CD4-positive, alpha-beta T cell (primary cell): ENCODE measurements at regions not wholly inside any gene's neighbourhood (a gene's known extent, or its start where the extent isn't known, plus 50 kb on each side); places are given as distances from the start of the nearest gene placed in this dataset.

Experiments
- ATAC-seq: fragments of 200-7000 bp; cut with Tn5 transposase; one replicate; pipeline ENCODE4 v1.10.0; 2022; ENCODE audit warnings: mild to moderate bottlenecking; ENCODE audit not compliant: poor library complexity
- CTCF ChIA-PET: fragments of 350-600 bp; sonication (Branson Sonifier 250); formaldehyde crosslinking; loops from one replicate; lab custom pipeline; 2021; ENCODE audit warnings: antibody characterized with exemption, inconsistent platforms; lab: Charles Lee
- POLR2A ChIA-PET: fragments of 350-600 bp; sonication (Branson Sonifier 250); formaldehyde crosslinking; loops from one replicate; lab custom pipeline; 2021; ENCODE audit warnings: antibody characterized with exemption, inconsistent platforms; lab: Charles Lee
- DNase-seq, 14 experiments: peaks; one replicate each; pipeline ENCODE4 v3.0.0-alpha.2; 2013 to 2020; ENCODE audit warnings: mixed read lengths in 2 of 14
- H3K27ac ChIP-seq, 2 donors: one replicate each; pipeline versions ENCODE4 v1.5.1 to v1.7.0; 2013; ENCODE audit warnings: low read length in 2 of 2, low read depth in 1 of 2, mild to moderate bottlenecking in 1 of 2
- H3K27me3 ChIP-seq, 2 experiments: 1 replicate in 1 of 2; 2 replicates in 1 of 2; pipeline versions ENCODE4 v1.6.1 to v1.7.0; 2013; ENCODE audit warnings: low read length in 2 of 2, control low read depth in 1 of 2, mild to moderate bottlenecking in 1 of 2, moderate library complexity in 1 of 2; ENCODE audit not compliant: insufficient read depth in 2 of 2, control insufficient read depth in 1 of 2
- H3K36me3 ChIP-seq: one replicate; pipeline ENCODE4 v1.6.1; 2013; ENCODE audit warnings: low read length, control low read depth; ENCODE audit not compliant: insufficient read depth
- H3K4me1 ChIP-seq: one replicate; pipeline ENCODE4 v1.6.1; 2013; ENCODE audit warnings: low read length, control low read depth; ENCODE audit not compliant: insufficient read depth
- H3K4me3 ChIP-seq: one replicate; pipeline ENCODE4 v1.5.1; 2013; ENCODE audit warnings: mild to moderate bottlenecking, low read length, moderate library complexity
- H3K9me3 ChIP-seq, 2 experiments: 1 replicate in 1 of 2; 2 replicates in 1 of 2; pipeline versions ENCODE4 v1.6.1 to v1.7.0; 2013; ENCODE audit warnings: low read length in 2 of 2, mild to moderate bottlenecking in 2 of 2, control low read depth in 1 of 2, moderate library complexity in 1 of 2; ENCODE audit not compliant: control insufficient read depth in 1 of 2, insufficient read depth in 1 of 2
- H3K27ac Mint-ChIP-seq: one replicate; pipeline ENCODE4 v1.8.0; 2020; ENCODE audit warnings: mixed read lengths
- H3K27me3 Mint-ChIP-seq: one replicate; pipeline ENCODE4 v1.8.0; 2021; ENCODE audit warnings: mixed read lengths
- H3K36me3 Mint-ChIP-seq: one replicate; pipeline ENCODE4 v1.8.0; 2021; ENCODE audit warnings: low read depth, mixed read lengths
- H3K4me1 Mint-ChIP-seq: one replicate; pipeline ENCODE4 v1.8.0; 2021; ENCODE audit warnings: low read depth, mixed read lengths
- H3K4me3 Mint-ChIP-seq: one replicate; pipeline ENCODE4 v1.8.0; 2020; ENCODE audit warnings: mild to moderate bottlenecking, mixed read lengths
- H3K9me3 Mint-ChIP-seq: one replicate; pipeline ENCODE4 v1.8.0; 2020; ENCODE audit warnings: mixed read lengths
- CTCF ChIP-seq: fragments of 200-600 bp; IDR thresholded peaks from one replicate; pipeline ENCODE4 v1.8.0; 2022; ENCODE audit warnings: antibody characterized with exemption, mild to moderate bottlenecking
- intact Hi-C, 2 experiments: fragments of 100-400 bp; cut with DNase I in 1 of 2; cut with micrococcal nuclease in 1 of 2; formaldehyde crosslinking; loops; one replicate each; pipeline versions ENCODE4 v1.15.1 to v1.9.0; 2023 to 2025; cut with DNase I, micrococcal nuclease

- Mint-ChIP-seq H3K27me3 (peaks cover 32% of the 10 kb centered on the region), H3K9me3 (no peaks in the 10 kb centered on the region), H3K4me3 (no peak overlapping the region), H3K36me3 (no peaks in the 10 kb centered on the region), H3K27ac (no peak overlapping the region), H3K4me1 (no peaks in the 10 kb centered on the region)
- no peaks in the 10 kb centered on the region for H3K27me3 ChIP-seq
- intact Hi-C loops, result no loop called here
- CTCF ChIA-PET, result no interaction called here
- H3K27ac ChIP-seq, result no peak overlapping the region
- POLR2A ChIA-PET, result no interaction called here
- TF ChIP-seq CTCF, result no peak
- DNase-seq (no peak), ATAC-seq (no peak)
- H3K9me3 ChIP-seq, result no peaks in the 10 kb centered on the region
- H3K4me3 ChIP-seq, result no peak overlapping the region
- H3K4me1 ChIP-seq, result no peaks in the 10 kb centered on the region
- no peaks in the 10 kb centered on the region for H3K36me3 ChIP-seq
Observed at GRCh38 chr2:114049826-114050225, 159.9 kb downstream of the ACTR3 start.

- Histone ChIP-seq H3K27me3 (peaks cover 6 to 9% of the 10 kb centered on the region in 2 experiments), H3K27ac (no peak overlapping the region), H3K4me1 (no peaks in the 10 kb centered on the region), H3K9me3 (peaks cover 0 to 6% of the 10 kb centered on the region in 2 experiments), H3K36me3 (no peaks in the 10 kb centered on the region), H3K4me3 (no peak overlapping the region)
- no peaks in the 10 kb centered on the region for H3K9me3 Mint-ChIP-seq
- no peaks in the 10 kb centered on the region for H3K36me3 Mint-ChIP-seq
- no peak for ATAC-seq
- ChIA-PET CTCF (no interaction called here), POLR2A (no interaction called here)
- no peak overlapping the region for H3K27ac Mint-ChIP-seq
- DNase-seq, result no peak
- intact Hi-C loops, result no loop called here
- no peak overlapping the region for H3K4me3 Mint-ChIP-seq
- no peaks in the 10 kb centered on the region for H3K4me1 Mint-ChIP-seq
- H3K27me3 Mint-ChIP-seq, result peaks cover 28% of the 10 kb centered on the region
- no peak for TF ChIP-seq CTCF
Observed at GRCh38 chr2:114056294-114057143, 166.6 kb downstream of the ACTR3 start.

GRCh38 chr2:114057638-114058037 lies 167.7 kb downstream of the ACTR3 start:
- H3K27ac ChIP-seq, result no peak overlapping the region
- Mint-ChIP-seq H3K27ac (no peak overlapping the region), H3K9me3 (no peaks in the 10 kb centered on the region), H3K27me3 (peaks cover 26% of the 10 kb centered on the region), H3K36me3 (no peaks in the 10 kb centered on the region), H3K4me3 (no peak overlapping the region), H3K4me1 (no peaks in the 10 kb centered on the region)
- peaks cover 8 to 9% of the 10 kb centered on the region in 2 experiments for H3K27me3 ChIP-seq
- POLR2A ChIA-PET, result no interaction called here
- intact Hi-C loops, result no loop called here
- ATAC-seq (no peak), DNase-seq (no peak)
- no peaks in the 10 kb centered on the region for H3K4me1 ChIP-seq
- CTCF ChIA-PET, result no interaction called here
- TF ChIP-seq CTCF, result no peak
- no peak overlapping the region for H3K4me3 ChIP-seq
- H3K36me3 ChIP-seq, result no peaks in the 10 kb centered on the region
- peaks cover 0 to 6% of the 10 kb centered on the region in 2 experiments for H3K9me3 ChIP-seq
